Aorta (tissue), 5 donors: ENCODE measurements at regions not wholly inside any gene's neighbourhood (a gene's known extent, or its start where the extent isn't known, plus 50 kb on each side); places are given as distances from the start of the nearest gene placed in this dataset.

Experiments used
- ATAC-seq: fragments of 200-7000 bp; cut with Tn5 transposase; one replicate; pipeline ENCODE4 v1.9.1; 2022; ENCODE audit warnings: moderate library complexity; ENCODE audit not compliant: low FRiP score
- DNase-seq, 2 donors: peaks; one replicate each; pipeline ENCODE4 v3.0.0-alpha.2; 2020
- H3K27ac ChIP-seq, 2 donors: one replicate each; pipeline ENCODE4 v1.5.1; 2013; ENCODE audit warnings: low read length in 2 of 2, mild to moderate bottlenecking in 2 of 2, moderate library complexity in 2 of 2, control low read depth in 1 of 2, inconsistent platforms in 1 of 2, low read depth in 1 of 2
- H3K27me3 ChIP-seq, 2 donors: one replicate each; pipeline ENCODE4 v1.6.1; 2013; ENCODE audit warnings: control low read depth in 1 of 2, low read length in 1 of 2, mild to moderate bottlenecking in 1 of 2, moderate library complexity in 1 of 2; ENCODE audit not compliant: insufficient read depth in 2 of 2, control insufficient read depth in 1 of 2
- H3K36me3 ChIP-seq, 2 donors: one replicate each; pipeline ENCODE4 v1.6.1; 2013; ENCODE audit warnings: control low read depth in 1 of 2, low read length in 1 of 2, mild to moderate bottlenecking in 1 of 2; ENCODE audit not compliant: insufficient read depth in 2 of 2, control insufficient read depth in 1 of 2
- H3K4me1 ChIP-seq, 2 donors: one replicate each; pipeline ENCODE4 v1.6.1; 2013; ENCODE audit warnings: low read length in 2 of 2, control low read depth in 1 of 2, mild to moderate bottlenecking in 1 of 2, moderate library complexity in 1 of 2; ENCODE audit not compliant: insufficient read depth in 2 of 2, control insufficient read depth in 1 of 2
- H3K4me3 ChIP-seq, 2 donors: one replicate each; pipeline ENCODE4 v1.5.1; 2013; ENCODE audit warnings: low read length in 2 of 2, control low read depth in 1 of 2, mild to moderate bottlenecking in 1 of 2
- H3K9me3 ChIP-seq: one replicate; pipeline ENCODE4 v1.6.1; 2013; ENCODE audit warnings: mild to moderate bottlenecking, low read length; ENCODE audit not compliant: control insufficient read depth
- WGBS, 2 donors: extraction: QIAGEN DNeasy Blood & Tissue Kit; methylation state at CpG; one replicate each; pipeline ENCODE4 v1.1.7; 2013; 5-methylcytosine and 5-hydroxymethylcytosine counted together
- intact Hi-C, 2 donors: fragments of 100-400 bp; cut with DNase I; formaldehyde crosslinking; loops; one replicate each; pipeline versions ENCODE4 v1.14.2 to v1.15.0; 2022
- donor health status: healthy with polysubstance abuse.
- donor health status: Bipolar disorder and iron deficiency.
- donor health status: DM: no; HTN: no; CAD: no.
- donor health status: DM: no; HTN: no; CAD: no.
- donor health status: DM: yes; HTN: yes; CAD: no.

DNA sequence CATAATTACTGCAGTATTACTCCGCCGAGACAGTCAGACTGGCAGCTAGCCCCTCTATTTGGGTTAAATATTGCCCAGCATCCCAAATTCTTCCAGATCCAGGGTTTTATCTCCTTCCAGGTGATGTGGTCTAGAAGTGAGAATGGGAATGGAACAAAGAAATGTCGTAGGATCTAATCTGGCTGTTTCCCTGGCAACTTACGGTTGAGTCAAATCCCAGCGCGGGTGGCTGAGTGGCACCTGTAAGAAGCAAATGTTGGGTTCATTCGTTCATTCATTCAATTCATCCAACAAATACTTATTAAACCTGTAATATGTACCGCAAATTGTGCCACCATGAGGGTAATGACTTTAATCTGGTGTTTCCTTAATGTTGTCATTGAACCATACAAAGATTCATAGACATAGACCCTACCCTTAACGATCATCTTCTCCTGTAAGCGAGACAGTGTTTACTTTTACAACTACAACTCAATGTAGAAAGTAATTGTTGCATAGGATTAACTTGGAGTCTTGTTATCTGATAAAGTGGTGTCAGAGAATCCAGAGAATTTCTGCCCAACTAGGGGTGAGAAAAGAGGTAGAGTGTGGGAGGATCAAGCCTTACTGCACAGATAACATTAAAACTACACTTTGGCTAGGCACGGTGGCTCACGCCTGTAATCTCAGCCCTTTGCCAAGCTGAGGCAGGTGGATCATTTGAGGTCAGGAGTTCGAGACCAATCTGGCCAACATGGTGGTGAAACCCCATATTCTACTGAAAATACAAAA, 91.3 kb upstream of the ADGRF1 start:
- H3K27ac ChIP-seq: no peak overlapping the region
- no peaks in the 10 kb centered on the region for H3K4me1 ChIP-seq
- intact Hi-C loops: no loop called here
- no peak for DNase-seq
- no peaks in the 10 kb centered on the region for H3K9me3 ChIP-seq
- H3K36me3 ChIP-seq: no peaks in the 10 kb centered on the region
- no peaks in the 10 kb centered on the region for H3K27me3 ChIP-seq
- WGBS, 2 donors: 96% methylated on average over 13 of the region's 13 CpGs
- no peak for ATAC-seq
- no peak overlapping the region for H3K4me3 ChIP-seq

DNA sequence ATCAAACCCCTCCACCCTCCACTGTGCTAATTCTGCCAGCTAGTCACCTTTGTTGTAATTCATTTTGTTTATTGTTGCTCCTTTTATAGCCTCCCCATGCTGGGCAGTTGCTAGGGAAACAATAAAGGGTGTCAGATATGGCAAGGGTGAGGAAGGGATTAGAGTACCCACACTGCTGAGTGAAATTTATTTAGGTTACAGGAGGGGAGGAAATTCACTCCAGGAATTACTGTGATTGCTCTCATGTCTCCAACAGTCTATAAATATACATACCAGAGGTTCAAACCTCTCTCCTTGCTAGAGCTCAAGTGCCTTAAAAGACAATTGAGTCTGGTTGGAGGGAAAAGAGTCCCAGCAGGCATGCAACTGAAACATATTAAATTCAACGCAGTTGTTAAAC, 90.6 kb upstream of the ADGRF1 start:
- DNase-seq (no peak), ATAC-seq (no peak)
- 78 to 82% methylated on average over 1 of the region's 1 CpG for WGBS, 2 donors
- Histone ChIP-seq H3K4me1 (no peaks in the 10 kb centered on the region), H3K4me3 (no peak overlapping the region), H3K9me3 (no peaks in the 10 kb centered on the region), H3K27me3 (no peaks in the 10 kb centered on the region), H3K27ac (no peak overlapping the region), H3K36me3 (no peaks in the 10 kb centered on the region)
- intact Hi-C loops: no loop called here

DNA sequence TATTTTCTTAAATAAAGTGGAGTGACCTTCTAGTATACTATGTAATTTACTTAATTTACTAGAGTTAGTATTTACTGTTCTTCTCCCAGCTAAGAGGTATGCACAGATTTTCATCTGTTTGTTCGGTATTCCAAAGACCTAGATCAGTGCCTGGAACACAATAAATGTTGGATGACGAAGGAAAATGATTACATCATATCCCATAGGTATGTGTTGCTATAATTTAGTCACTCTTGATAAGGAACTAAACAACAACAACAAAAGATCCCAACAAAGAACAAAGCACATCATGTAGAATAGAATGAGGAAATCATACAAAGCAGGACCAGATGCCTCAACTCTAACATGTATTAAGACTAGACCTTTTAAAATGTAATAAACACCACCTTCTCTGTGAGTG, 89.6 kb upstream of the ADGRF1 start:
- H3K36me3 ChIP-seq: no peaks in the 10 kb centered on the region
- DNase-seq (no peak), ATAC-seq (no peak)
- no peaks in the 10 kb centered on the region for H3K27me3 ChIP-seq
- intact Hi-C loops: no loop called here
- H3K27ac ChIP-seq: no peak overlapping the region
- no peaks in the 10 kb centered on the region for H3K9me3 ChIP-seq
- H3K4me3 ChIP-seq: no peak overlapping the region
- WGBS, 2 donors: 91% methylated on average over 2 of the region's 2 CpGs
- H3K4me1 ChIP-seq: no peaks in the 10 kb centered on the region

DNA sequence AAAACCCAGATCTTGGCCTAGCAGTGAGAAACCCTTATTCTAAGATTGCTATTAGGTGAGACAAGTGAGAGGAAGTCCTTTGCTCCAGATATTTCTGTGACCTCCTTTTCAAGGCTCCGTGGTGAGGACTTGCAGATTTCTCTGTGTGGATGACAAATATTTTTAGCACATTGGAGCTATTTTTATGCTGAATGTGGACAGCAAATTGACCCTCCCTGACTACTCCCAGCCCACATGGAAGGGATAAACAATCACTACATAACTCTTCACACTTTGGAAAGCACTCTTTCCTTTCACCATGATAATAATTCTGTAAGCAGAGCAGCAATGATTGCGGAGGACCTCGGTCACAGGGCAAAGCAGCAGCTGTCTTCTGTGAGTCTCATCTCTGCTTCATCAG, 88.0 kb upstream of the ADGRF1 start:
- intact Hi-C loops: no loop called here
- Histone ChIP-seq H3K36me3 (no peaks in the 10 kb centered on the region), H3K4me1 (no peaks in the 10 kb centered on the region), H3K27me3 (no peaks in the 10 kb centered on the region), H3K9me3 (no peaks in the 10 kb centered on the region), H3K27ac (no peak overlapping the region), H3K4me3 (no peak overlapping the region)
- no peak for ATAC-seq
- no peak for DNase-seq
- 74 to 78% methylated on average over 3 of the region's 3 CpGs for WGBS, 2 donors

DNA sequence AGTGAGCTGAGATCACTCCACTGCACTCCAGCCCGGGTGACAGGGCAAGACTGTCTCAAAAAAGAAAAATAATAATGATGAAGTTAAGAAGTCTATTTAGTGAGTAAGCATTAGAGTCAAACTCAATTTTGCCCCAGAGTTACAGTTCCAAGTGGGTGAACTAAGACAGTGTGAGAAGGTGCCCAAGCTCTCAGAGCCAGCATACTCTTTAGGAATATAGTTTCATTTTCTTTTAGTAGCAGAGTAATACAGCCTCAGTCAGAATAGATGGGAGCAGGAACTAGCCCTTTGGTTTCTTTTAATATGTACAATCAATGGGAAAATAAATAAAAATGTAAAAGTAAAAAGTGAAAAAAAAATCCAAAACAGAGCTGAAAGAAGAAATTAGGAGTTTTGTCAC, 87.0 kb upstream of the ADGRF1 start:
- ATAC-seq: no peak

DNA sequence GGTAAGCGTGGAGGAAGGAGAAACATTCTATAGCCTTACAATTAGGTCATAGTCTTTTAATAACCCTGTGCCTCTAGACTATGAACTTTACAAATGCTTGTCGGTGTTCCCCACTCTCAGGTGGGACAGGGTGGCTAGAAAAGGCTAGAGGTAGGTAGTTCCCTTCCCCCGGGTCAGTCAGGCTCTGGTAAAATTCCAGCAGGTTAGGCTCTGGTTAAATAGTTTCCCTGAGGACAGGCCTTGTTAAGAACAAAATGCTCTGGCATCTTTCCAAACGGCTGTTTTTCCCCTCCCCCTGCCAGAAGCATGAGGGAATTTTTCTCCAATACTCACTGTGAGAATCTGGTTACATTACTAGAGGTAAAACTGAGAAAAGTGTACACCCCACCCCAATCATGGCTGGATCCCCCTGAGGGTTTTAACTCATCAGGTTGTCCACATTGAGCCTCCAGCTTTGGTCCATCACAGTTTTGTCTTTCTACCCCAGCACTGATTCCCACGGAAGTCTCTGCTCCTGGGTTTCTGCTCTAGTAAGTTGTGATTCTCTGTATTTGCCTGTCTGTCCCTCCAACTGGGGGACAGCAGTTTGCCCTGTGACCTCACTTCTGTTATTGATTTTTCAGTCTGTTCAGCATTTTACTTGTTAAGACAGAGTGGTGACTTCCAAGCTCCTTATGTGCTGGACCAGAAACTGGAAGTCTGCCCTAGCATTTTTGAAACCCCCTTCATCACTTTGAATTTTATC, 84.7 kb upstream of the ADGRF1 start:
- 41 to 48% methylated on average over 5 of the region's 5 CpGs for WGBS, 2 donors
- Histone ChIP-seq H3K4me3 (no peak overlapping the region), H3K27me3 (no peaks in the 10 kb centered on the region), H3K4me1 (no peaks in the 10 kb centered on the region), H3K27ac (no peak overlapping the region), H3K36me3 (no peaks in the 10 kb centered on the region), H3K9me3 (no peaks in the 10 kb centered on the region)
- DNase-seq (no peak), ATAC-seq (no peak)
- intact Hi-C loops: no loop called here

More for the DNA sequence above, 87.0 kb upstream of the ADGRF1 start:
- H3K27me3 ChIP-seq: no peaks in the 10 kb centered on the region
- no peak overlapping the region for H3K27ac ChIP-seq
- intact Hi-C loops: no loop called here
- no peak overlapping the region for H3K4me3 ChIP-seq
- DNase-seq: no peak
- WGBS, 2 donors: 54 to 74% methylated on average over 1 of the region's 1 CpG
- no peaks in the 10 kb centered on the region for H3K4me1 ChIP-seq
- no peaks in the 10 kb centered on the region for H3K9me3 ChIP-seq
- H3K36me3 ChIP-seq: no peaks in the 10 kb centered on the region

DNA sequence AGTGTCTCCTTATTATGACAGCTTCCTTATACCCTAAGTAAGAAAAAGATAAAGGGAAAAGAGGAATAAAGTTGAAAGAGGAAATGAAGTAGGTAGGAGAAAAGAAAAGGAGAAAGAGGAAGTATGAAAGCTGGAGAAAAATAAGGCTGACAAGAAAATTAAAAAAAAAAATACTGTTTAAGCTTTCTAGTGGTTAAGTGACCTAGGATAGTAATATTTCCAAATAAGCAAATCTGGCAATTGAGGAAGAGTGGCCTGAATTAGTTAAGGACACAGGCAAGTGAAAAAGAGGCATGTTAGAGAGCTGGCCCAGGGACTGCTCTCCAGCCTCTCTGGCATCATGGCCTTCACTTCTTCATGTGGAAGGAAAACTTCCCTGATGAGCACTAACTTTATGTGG, 76.5 kb upstream of the ADGRF1 start:
- intact Hi-C loops: no loop called here
- H3K9me3 ChIP-seq: no peaks in the 10 kb centered on the region
- no peaks in the 10 kb centered on the region for H3K36me3 ChIP-seq
- H3K27me3 ChIP-seq: no peaks in the 10 kb centered on the region
- ATAC-seq: no peak
- H3K27ac ChIP-seq: no peak overlapping the region
- no peak for DNase-seq
- no peak overlapping the region for H3K4me3 ChIP-seq
- H3K4me1 ChIP-seq: no peaks in the 10 kb centered on the region

DNA sequence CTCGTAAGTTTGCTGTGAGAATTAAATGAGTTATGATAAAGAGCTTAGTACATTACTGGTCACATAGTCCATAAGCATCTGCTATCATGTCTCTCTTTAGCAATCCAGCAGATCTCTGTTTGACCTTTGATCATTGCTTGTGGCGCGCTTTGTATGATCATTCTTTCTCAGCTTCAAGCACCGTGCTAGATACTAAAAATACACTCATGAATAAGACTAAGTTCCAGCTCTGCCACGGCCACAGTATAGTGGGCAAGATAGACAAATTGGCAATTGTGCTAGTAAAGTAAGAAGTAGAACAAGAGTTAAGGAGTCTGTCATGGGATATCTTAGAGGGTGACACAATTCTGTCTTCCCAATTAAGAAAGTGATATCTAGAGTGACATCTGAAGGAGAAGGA, 75.2 kb upstream of the ADGRF1 start:
- WGBS, 2 donors: 70 to 73% methylated on average over 5 of the region's 5 CpGs
- H3K36me3 ChIP-seq: no peaks in the 10 kb centered on the region
- H3K4me3 ChIP-seq: no peak overlapping the region
- no peaks in the 10 kb centered on the region for H3K9me3 ChIP-seq
- intact Hi-C loops: no loop called here
- H3K27ac ChIP-seq: no peak overlapping the region
- no peaks in the 10 kb centered on the region for H3K4me1 ChIP-seq
- ATAC-seq (no peak), DNase-seq (no peak)
- no peaks in the 10 kb centered on the region for H3K27me3 ChIP-seq

DNA sequence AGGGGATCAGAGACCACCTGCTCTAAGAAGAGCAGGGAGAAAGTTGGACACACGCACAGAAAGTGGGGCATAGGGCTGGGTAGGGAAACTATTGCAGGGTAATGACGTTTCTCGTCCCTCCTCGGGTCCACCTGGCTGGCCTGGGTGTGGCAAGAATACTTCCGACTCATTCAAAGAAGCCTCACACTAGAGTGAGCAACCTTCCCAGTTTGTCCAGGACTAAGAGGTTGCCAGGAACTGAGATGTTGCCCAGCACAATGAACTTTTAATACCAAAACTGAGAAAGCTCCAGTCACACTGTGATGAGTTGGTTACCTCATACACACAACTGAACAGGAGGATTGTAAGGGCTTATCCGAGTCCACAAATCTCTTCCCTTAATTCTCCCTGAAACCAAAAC, 74.5 kb upstream of the ADGRF1 start:
- ATAC-seq: no peak
- no peaks in the 10 kb centered on the region for H3K9me3 ChIP-seq
- no peak for DNase-seq
- no peaks in the 10 kb centered on the region for H3K27me3 ChIP-seq
- no peaks in the 10 kb centered on the region for H3K4me1 ChIP-seq
- WGBS, 2 donors: 95 to 96% methylated on average over 6 of the region's 6 CpGs
- no peak overlapping the region for H3K27ac ChIP-seq
- no peak overlapping the region for H3K4me3 ChIP-seq
- intact Hi-C loops: no loop called here
- H3K36me3 ChIP-seq: no peaks in the 10 kb centered on the region
